ENCODE measurements at regions not wholly inside any gene's neighbourhood (a gene's known extent, or its start where the extent isn't known, plus 50 kb on each side); places are given as distances from the start of the nearest gene placed in this dataset.

GRCh38 chr1:55331351-55331750 is 116.2 kb upstream of the USP24 start:
- intact Hi-C loops (cut with micrococcal nuclease), result no loop called here
- no peak for DNase-seq
- no peak for ATAC-seq

GRCh38 chr1:55329808-55330432 is 114.8 kb upstream of the USP24 start:
- ATAC-seq (no peak), DNase-seq (no peak)
- intact Hi-C loops (cut with micrococcal nuclease), result no loop called here

GRCh38 chr1:55329091-55329490 is 113.9 kb upstream of the USP24 start:
- ATAC-seq (peak; percentile 73), DNase-seq (peak; percentile 50)
- intact Hi-C loops (cut with micrococcal nuclease), result no loop called here

GRCh38 chr1:55326496-55327243 is 111.5 kb upstream of the USP24 start:
- ATAC-seq (no peak), DNase-seq (no peak)
- intact Hi-C loops (cut with micrococcal nuclease), result no loop called here

GRCh38 chr1:55323760-55324159 is 108.6 kb upstream of the USP24 start:
- no peak for ATAC-seq
- no peak for DNase-seq

GRCh38 chr1:55322842-55323241 is 107.7 kb upstream of the USP24 start:
- DNase-seq (no peak), ATAC-seq (no peak)
- intact Hi-C loops (cut with micrococcal nuclease), result no loop called here

More at GRCh38 chr1:55323760-55324159, 108.6 kb upstream of the USP24 start:
- intact Hi-C loops (cut with micrococcal nuclease), result no loop called here

GRCh38 chr1:55321942-55322341 is 106.8 kb upstream of the USP24 start:
- intact Hi-C loops (cut with micrococcal nuclease), result no loop called here
- DNase-seq (no peak), ATAC-seq (no peak)

- intact Hi-C loops (cut with micrococcal nuclease), result no loop called here
- DNase-seq (no peak), ATAC-seq (no peak)
Observed at GRCh38 chr1:55320891-55321290, 105.7 kb upstream of the USP24 start.

GRCh38 chr1:55318116-55318817 is 103.1 kb upstream of the USP24 start:
- intact Hi-C loops (cut with micrococcal nuclease), result no loop called here
- no peak for DNase-seq
- peak; percentile 57 for ATAC-seq

- ATAC-seq (no peak), DNase-seq (no peak)
- intact Hi-C loops (cut with micrococcal nuclease), result no loop called here
Observed at GRCh38 chr1:55317673-55318072, 102.5 kb upstream of the USP24 start.

- DNase-seq (no peak), ATAC-seq (no peak)
- intact Hi-C loops (cut with micrococcal nuclease), result no loop called here
Observed at GRCh38 chr1:55316947-55317662, 101.9 kb upstream of the USP24 start.

- ATAC-seq (no peak), DNase-seq (no peak)
- intact Hi-C loops (cut with micrococcal nuclease), result no loop called here
Observed at GRCh38 chr1:55316502-55316901, 101.3 kb upstream of the USP24 start.

- intact Hi-C loops (cut with micrococcal nuclease), result no loop called here
- no peak for DNase-seq
- no peak for ATAC-seq
Observed at GRCh38 chr1:55315552-55315951, 100.4 kb upstream of the USP24 start.

GRCh38 chr1:55314740-55315139 is 99.6 kb upstream of the USP24 start:
- no peak for ATAC-seq
- DNase-seq, result no peak
- intact Hi-C loops (cut with micrococcal nuclease), result no loop called here

- intact Hi-C loops (cut with micrococcal nuclease), result no loop called here
- no peak for DNase-seq
- no peak for ATAC-seq
Observed at GRCh38 chr1:55313903-55314302, 98.7 kb upstream of the USP24 start.

- DNase-seq (no peak), ATAC-seq (no peak)
- intact Hi-C loops (cut with micrococcal nuclease), result no loop called here
Observed at GRCh38 chr1:55311979-55312378, 96.8 kb upstream of the USP24 start.

- no peak for DNase-seq
- intact Hi-C loops (cut with micrococcal nuclease), result no loop called here
- no peak for ATAC-seq
Observed at GRCh38 chr1:55311057-55311641, 96.0 kb upstream of the USP24 start.

GRCh38 chr1:55310505-55310971 is 95.4 kb upstream of the USP24 start:
- DNase-seq (no peak), ATAC-seq (no peak)
- intact Hi-C loops (cut with micrococcal nuclease), result no loop called here

- DNase-seq, result no peak
- intact Hi-C loops (cut with micrococcal nuclease), result no loop called here
- no peak for ATAC-seq
Observed at GRCh38 chr1:55309786-55310504, 94.8 kb upstream of the USP24 start.

Measured in left ventricle myocardium superior (tissue), 1 donor.